Ectodermal cell (in vitro differentiated cells): ENCODE measurements at regions not wholly inside any gene's neighbourhood (a gene's known extent, or its start where the extent isn't known, plus 50 kb on each side); places are given as distances from the start of the nearest gene placed in this dataset.
A peak's percentile ranks its signal among the peaks of the same experiment; 100 is the strongest.

Experiments
- H3K27ac ChIP-seq: 2 replicates; pipeline ENCODE4 v1.7.0; 2013; ENCODE audit warnings: mild to moderate bottlenecking, low read depth, low read length; ENCODE audit not compliant: insufficient read depth, poor library complexity, severe bottlenecking
- H3K27me3 ChIP-seq: 2 replicates; pipeline ENCODE4 v1.7.0; 2013; ENCODE audit warnings: mild to moderate bottlenecking, low read length; ENCODE audit not compliant: insufficient read depth, control insufficient read depth, poor library complexity, severe bottlenecking
- H3K36me3 ChIP-seq: one replicate; pipeline ENCODE4 v1.7.0; 2013; ENCODE audit warnings: low read length; ENCODE audit not compliant: control insufficient read depth, insufficient read depth
- H3K4me1 ChIP-seq: one replicate; pipeline ENCODE4 v1.7.0; 2013; ENCODE audit warnings: low read length; ENCODE audit not compliant: control insufficient read depth, insufficient read depth
- H3K4me3 ChIP-seq: 2 replicates; pipeline ENCODE4 v1.7.0; 2013; ENCODE audit warnings: low read depth, low read length, control low read depth; ENCODE audit not compliant: insufficient read depth
- H3K9me3 ChIP-seq: 2 replicates; pipeline ENCODE4 v1.7.0; 2013; ENCODE audit warnings: mild to moderate bottlenecking, low read length, moderate library complexity; ENCODE audit not compliant: control insufficient read depth
- WGBS, 2 experiments: methylation state at CpG; one replicate each; pipeline ENCODE4 v1.1.7; 2013; ENCODE audit warnings: missing lambda C conversion rate in 2 of 2; 5-methylcytosine and 5-hydroxymethylcytosine counted together

DNA sequence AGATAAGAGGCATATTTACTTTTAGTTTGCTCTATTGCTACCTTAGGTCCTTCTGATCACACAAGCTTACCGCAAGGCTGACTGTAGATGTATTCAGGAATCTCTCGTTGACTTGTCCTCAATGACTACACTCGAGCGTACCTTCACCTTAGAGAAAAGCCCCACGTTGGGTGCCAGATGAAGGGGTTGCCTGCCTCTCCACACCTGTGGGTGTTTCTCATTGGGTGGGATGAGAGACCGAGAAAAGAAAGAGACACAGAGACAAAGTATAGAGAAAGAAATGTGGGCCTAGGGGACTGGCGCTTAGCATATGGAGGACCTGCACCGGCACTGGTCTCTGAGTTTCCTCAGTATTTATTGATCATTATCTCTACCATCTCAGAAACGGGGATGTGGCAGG, 51.8 kb downstream of the ASCL4 start:
- Histone ChIP-seq H3K9me3 (peaks cover 2% of the 10 kb centered on the region), H3K4me3 (no peak overlapping the region), H3K27ac (no peak overlapping the region), H3K36me3 (no peaks in the 10 kb centered on the region), H3K4me1 (no peaks in the 10 kb centered on the region), H3K27me3 (no peaks in the 10 kb centered on the region)
- 83% methylated on average over 8 to 9 of the region's 9 CpGs for WGBS, 2 experiments

- Histone ChIP-seq H3K27me3 (peaks cover 9% of the 10 kb centered on the region), H3K27ac (no peak overlapping the region), H3K9me3 (peaks cover 2% of the 10 kb centered on the region), H3K4me1 (no peaks in the 10 kb centered on the region), H3K36me3 (no peaks in the 10 kb centered on the region), H3K4me3 (no peak overlapping the region)
- 43% methylated on average over 1 of the region's 1 CpG for WGBS, 2 experiments
Observed at GRCh38 chr12:107829271-107829670, 54.8 kb downstream of the ASCL4 start.

- 67 to 72% methylated on average over 4 of the region's 4 CpGs for WGBS, 2 experiments
- Histone ChIP-seq H3K27me3 (peaks cover 27% of the 10 kb centered on the region), H3K4me3 (no peak overlapping the region), H3K36me3 (no peaks in the 10 kb centered on the region), H3K27ac (no peak overlapping the region), H3K9me3 (peaks cover 2% of the 10 kb centered on the region), H3K4me1 (no peaks in the 10 kb centered on the region)
Observed at GRCh38 chr12:107832441-107832840, 57.9 kb downstream of the ASCL4 start.

- Histone ChIP-seq H3K4me3 (no peak overlapping the region), H3K27me3 (peaks cover 84% of the 10 kb centered on the region), H3K4me1 (peaks cover 3% of the 10 kb centered on the region), H3K9me3 (no peaks in the 10 kb centered on the region), H3K36me3 (no peaks in the 10 kb centered on the region), H3K27ac (no peak overlapping the region)
- 58 to 62% methylated on average over 1 of the region's 1 CpG for WGBS, 2 experiments
Observed at GRCh38 chr12:107840186-107840585, 65.7 kb downstream of the ASCL4 start.

DNA sequence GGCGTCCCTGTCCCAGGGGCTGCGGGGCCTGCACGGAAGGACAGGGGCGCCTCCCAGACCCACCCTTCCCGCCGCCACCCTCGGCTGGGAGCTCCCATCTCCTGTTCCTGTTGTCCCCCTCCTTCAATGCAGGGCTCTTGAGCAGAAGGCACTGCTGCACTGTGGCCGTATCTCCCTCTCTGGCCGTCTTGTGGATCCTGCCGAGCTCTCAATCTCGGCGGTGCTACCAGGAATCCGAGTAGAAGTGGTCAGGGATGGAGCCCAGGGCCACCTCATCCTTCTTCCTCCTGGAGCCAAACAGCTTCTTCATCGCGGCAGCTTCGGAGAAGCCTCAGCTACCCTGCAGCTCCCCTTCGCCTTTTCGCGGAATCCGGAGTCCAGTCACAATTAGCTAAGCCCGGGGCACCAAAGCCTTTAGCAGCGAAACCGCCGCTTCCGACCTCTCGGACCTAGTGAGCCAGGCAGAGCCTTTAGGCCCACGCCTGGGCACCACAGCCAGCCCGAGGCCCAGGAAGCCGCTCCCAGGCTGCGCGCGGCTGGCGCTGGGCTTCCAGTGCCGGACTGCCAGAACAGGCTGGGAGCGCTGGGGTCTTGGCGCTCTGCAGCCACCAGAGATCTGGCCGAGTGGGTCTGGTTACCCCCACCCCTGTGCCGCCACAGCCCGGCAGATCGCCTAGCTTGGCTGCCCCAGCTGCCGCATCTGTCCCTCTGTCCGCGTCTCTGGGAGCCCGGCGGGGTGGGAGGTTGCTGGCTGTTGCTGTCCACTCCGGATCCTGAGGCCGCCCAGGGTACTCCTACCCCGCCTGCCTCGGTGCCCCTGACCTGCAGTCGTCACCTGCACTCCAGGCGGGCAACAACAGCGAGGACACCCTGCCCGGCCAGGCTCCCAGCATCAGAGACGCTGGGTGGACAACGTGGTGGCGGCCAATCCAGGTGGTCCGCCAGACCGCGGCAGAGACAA, 69.1 kb downstream of the ASCL4 start:
- Histone ChIP-seq H3K9me3 (no peaks in the 10 kb centered on the region), H3K36me3 (no peaks in the 10 kb centered on the region)

DNA sequence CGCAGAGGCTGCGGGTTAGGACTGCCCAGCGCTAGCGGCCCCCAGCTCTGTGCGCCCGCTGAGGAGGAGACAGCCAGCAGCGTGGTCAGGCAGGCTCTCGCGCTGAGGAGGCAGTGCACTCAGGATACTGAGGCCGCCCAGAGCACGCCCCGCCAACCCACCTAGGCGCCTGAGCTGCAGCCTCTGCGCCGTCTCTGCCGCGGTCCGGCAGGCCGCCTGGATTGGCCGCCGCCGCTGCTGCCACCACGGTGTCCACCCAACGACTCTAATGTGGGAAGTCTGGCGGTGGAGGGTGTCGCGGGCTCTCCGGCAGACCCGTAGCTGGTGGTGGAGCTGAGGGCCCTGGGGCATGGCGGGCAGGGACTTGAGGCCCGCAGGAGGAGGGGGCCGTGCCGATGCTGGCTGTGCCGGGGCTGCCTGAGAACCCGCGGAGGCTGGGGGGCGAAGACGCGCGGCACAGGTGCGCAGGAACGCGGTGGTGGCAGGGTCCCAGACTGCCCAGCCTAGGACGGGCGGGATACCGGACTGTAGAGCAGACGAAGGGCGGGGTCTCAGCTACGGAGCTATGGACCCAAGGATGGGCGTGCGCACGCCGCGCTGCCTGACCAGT, 69.9 kb downstream of the ASCL4 start:
- Histone ChIP-seq H3K9me3 (no peaks in the 10 kb centered on the region), H3K4me1 (peaks cover 3% of the 10 kb centered on the region), H3K4me3 (peak overlapping the region; percentile 37), H3K27ac (no peak overlapping the region), H3K36me3 (no peaks in the 10 kb centered on the region), H3K27me3 (peaks cover 98% of the 10 kb centered on the region)
- WGBS, 2 experiments, result 2 to 3% methylated on average over 54 of the region's 54 CpGs

More for the DNA sequence above, 69.1 kb downstream of the ASCL4 start:
- Histone ChIP-seq H3K4me3 (peak overlapping the region; percentile 37), H3K27me3 (peaks cover 98% of the 10 kb centered on the region), H3K27ac (no peak overlapping the region), H3K4me1 (peaks cover 3% of the 10 kb centered on the region)
- WGBS, 2 experiments, result 2% methylated on average over 59 of the region's 59 CpGs

DNA sequence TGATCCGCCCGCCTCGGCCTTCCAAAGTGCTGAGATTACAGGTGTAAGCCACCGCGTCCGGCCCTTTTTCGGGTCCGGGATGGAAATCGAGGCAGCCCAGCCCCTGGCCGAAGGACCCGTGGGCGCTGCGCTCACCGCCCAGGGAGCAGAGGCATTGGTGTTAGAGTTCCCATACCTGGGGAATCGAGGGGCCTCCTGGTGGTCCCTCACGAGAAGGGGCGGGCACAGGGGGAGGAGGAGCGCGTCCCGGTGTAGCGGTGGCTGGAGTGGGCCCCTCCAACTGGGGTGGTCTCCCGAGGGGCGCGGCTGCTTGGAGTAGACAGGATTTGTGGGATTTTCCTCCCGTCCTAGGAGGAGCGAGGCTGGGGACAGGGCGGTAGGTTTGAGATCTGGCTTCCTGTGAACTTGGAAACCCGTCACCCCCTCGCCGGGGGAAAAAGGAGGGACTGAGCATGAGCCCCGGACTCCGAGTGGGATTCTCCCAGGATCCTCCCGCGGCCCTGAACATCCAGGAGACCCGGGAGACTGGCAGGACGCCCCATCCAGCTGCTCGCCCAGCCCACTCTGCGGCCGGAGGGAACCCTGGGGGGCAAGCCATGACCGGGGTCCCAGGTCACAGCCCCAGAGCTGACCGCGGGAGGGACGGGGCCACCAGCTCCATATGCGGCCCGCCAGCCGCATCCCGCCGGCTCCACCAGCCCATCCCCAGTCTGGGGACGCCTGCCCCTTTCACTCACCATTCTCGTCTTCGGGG, 70.9 kb downstream of the ASCL4 start:
- H3K36me3 ChIP-seq, result no peaks in the 10 kb centered on the region
- H3K4me1 ChIP-seq, result peaks cover 3% of the 10 kb centered on the region
- no peaks in the 10 kb centered on the region for H3K9me3 ChIP-seq
- H3K4me3 ChIP-seq, result no peak overlapping the region
- WGBS, 2 experiments, result 78 to 81% methylated on average over 51 of the region's 51 CpGs
- no peak overlapping the region for H3K27ac ChIP-seq
- peaks cover 96% of the 10 kb centered on the region for H3K27me3 ChIP-seq

GRCh38 chr12:107845980-107846659, 71.6 kb downstream of the ASCL4 start:
- no peak overlapping the region for H3K4me3 ChIP-seq
- H3K4me1 ChIP-seq, result peaks cover 3% of the 10 kb centered on the region
- H3K9me3 ChIP-seq, result no peaks in the 10 kb centered on the region
- no peaks in the 10 kb centered on the region for H3K36me3 ChIP-seq
- peaks cover 89% of the 10 kb centered on the region for H3K27me3 ChIP-seq
- H3K27ac ChIP-seq, result no peak overlapping the region
- 83 to 87% methylated on average over 17 of the region's 17 CpGs for WGBS, 2 experiments

DNA sequence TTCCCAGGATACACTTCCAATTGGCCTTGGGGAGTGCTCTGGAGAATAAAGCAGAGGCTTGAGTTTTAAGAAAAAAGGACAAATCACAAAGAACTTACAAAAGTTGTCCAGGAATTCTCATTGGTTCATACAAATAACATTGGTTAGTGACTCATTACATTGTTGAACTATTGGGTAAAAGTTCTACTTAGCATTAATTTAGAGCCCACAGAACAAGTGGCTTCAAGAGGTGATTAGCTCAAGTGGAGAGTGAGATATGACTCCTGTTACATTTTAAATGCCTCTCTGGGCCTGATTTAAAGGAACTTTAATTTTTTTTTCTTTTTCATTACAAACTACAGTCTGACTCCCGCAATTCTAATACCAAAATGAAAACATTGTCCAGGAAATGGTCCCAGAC, 72.9 kb downstream of the ASCL4 start:
- Histone ChIP-seq H3K9me3 (no peaks in the 10 kb centered on the region), H3K4me1 (peaks cover 3% of the 10 kb centered on the region), H3K4me3 (no peak overlapping the region), H3K27ac (no peak overlapping the region), H3K36me3 (no peaks in the 10 kb centered on the region), H3K27me3 (peaks cover 76% of the 10 kb centered on the region)
- 89 to 90% methylated on average over 1 of the region's 1 CpG for WGBS, 2 experiments
